ENCODE measurements at regions not wholly inside any gene's neighbourhood (a gene's known extent, or its start where the extent isn't known, plus 50 kb on each side); places are given as distances from the start of the nearest gene placed in this dataset.

DNA sequence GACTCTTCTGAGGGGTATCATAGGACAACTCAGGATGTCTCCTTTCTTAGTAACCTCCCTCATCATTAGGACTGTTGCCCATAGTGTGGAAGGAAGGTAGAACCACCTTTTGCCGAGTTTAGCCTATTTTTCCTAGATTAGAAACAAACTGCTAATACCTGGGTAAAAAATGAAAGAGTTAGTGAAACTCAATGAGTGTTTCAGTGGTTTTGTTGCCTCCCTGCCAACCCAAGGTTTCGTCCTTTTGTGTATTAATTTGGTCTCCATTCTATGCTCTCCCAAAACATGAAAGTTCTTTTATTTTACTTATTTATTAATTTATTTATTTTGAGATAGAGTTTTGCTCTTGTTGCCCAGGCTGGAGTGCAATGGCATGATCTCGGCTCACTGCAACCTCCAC, 174.9 kb upstream of the KCNJ16 start:
- H3K4me1 ChIP-seq (ENCODE audit: control insufficient read depth in 1 of 2, insufficient read depth in 2 of 2, low read depth in 1 of 2, low read length in 1 of 2): peaks cover 0 to 5% of the 10 kb centered on the region in 2 experiments; a peak in 1 of 4 replicates
- 71% methylated on average over 3 of the region's 3 CpGs for WGBS (ENCODE audit: low lambda C conversion rate)
- no peaks in the 10 kb centered on the region for H4K20me1 ChIP-seq (ENCODE audit: insufficient read depth)
- H3K4me2 ChIP-seq: no peak overlapping the region
- no peak overlapping the region for H3K4me3 ChIP-seq (ENCODE audit: low read depth in 2 of 2, low read length in 1 of 2)
- no peaks in the 10 kb centered on the region for H3F3A ChIP-seq (replicated peaks; ENCODE audit: insufficient read depth)
- H3K36me3 ChIP-seq (replicated peaks in 1 of 2; ENCODE audit: control insufficient read depth in 1 of 2, insufficient read depth in 2 of 2, low read length in 1 of 2): no peaks in the 10 kb centered on the region
- no peaks in the 10 kb centered on the region for H3K79me2 ChIP-seq (ENCODE audit: insufficient read depth)
- H3K9me2 ChIP-seq: no peaks in the 10 kb centered on the region
- no peaks in the 10 kb centered on the region for H3K27me3 ChIP-seq (ENCODE audit: insufficient read depth)
- ChIA-PET CTCF (no interaction called here), POLR2A (no interaction called here)
- H3K9me3 ChIP-seq: no peaks in the 10 kb centered on the region
- DNase-seq: no peak
- TF ChIP-seq RFX5 (IDR thresholded peaks at IDR 0.05; ENCODE audit: low read length): no peak
- no peak for TF ChIP-seq REST (IDR thresholded peaks at IDR 0.05; ENCODE audit: low read depth, low read length)
- TF ChIP-seq MXI1 (IDR thresholded peaks at IDR 0.05; ENCODE audit: low read depth, low read length): no peak
- TF ChIP-seq PBX3 (IDR thresholded peaks at IDR 0.05): no peak
- no peak for TF ChIP-seq ZBTB33 (IDR thresholded peaks at IDR 0.05; ENCODE audit: borderline replicate concordance, low read depth)
- TF ChIP-seq TAF1 (IDR thresholded peaks at IDR 0.05; ENCODE audit: borderline replicate concordance, low read depth, low read length): no peak
- TF ChIP-seq NFIC (IDR thresholded peaks at IDR 0.05; ENCODE audit: borderline replicate concordance): no peak
- no peak for TF ChIP-seq POLR2AphosphoS5 (IDR thresholded peaks at IDR 0.05; ENCODE audit: low read depth, low read length)
- no peak for TF ChIP-seq RAD21 (IDR thresholded peaks at IDR 0.05; ENCODE audit: low read length)
- TF ChIP-seq SIN3A (IDR thresholded peaks at IDR 0.05; ENCODE audit: borderline replicate concordance, low read depth, low read length): no peak
- no peak for TF ChIP-seq EP300 (IDR thresholded peaks at IDR 0.05; ENCODE audit: borderline replicate concordance in 1 of 2, low read depth in 1 of 2, low read length in 1 of 2)
- no peak for TF ChIP-seq GATA2 (CRISPR knock-in tag; IDR thresholded peaks at IDR 0.05)
- no peak for TF ChIP-seq FOSL2 (IDR thresholded peaks at IDR 0.05; ENCODE audit: borderline replicate concordance, low read depth)
- TF ChIP-seq EZH2phosphoT487 (IDR thresholded peaks at IDR 0.05; ENCODE audit: borderline replicate concordance, low read depth): no peak
- no peak for TF ChIP-seq RXRA (IDR thresholded peaks at IDR 0.05; ENCODE audit: borderline replicate concordance, low read depth)
- no peak for TF ChIP-seq YY1 (IDR thresholded peaks at IDR 0.05; ENCODE audit: low read depth)
- TF ChIP-seq ELF1 (IDR thresholded peaks at IDR 0.05): no peak
- TF ChIP-seq, protein P1, sequence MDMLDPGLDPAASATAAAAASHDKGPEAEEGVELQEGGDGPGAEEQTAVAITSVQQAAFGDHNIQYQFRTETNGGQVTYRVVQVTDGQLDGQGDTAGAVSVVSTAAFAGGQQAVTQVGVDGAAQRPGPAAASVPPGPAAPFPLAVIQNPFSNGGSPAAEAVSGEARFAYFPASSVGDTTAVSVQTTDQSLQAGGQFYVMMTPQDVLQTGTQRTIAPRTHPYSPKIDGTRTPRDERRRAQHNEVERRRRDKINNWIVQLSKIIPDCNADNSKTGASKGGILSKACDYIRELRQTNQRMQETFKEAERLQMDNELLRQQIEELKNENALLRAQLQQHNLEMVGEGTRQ (IDR thresholded peaks at IDR 0.05; ENCODE audit: borderline replicate concordance, low read depth, low read length): no peak
- no peak for TF ChIP-seq TEAD4 (IDR thresholded peaks at IDR 0.05; ENCODE audit: borderline replicate concordance, insufficient read depth)
- no peak for TF ChIP-seq FOXJ3 (CRISPR knock-in tag; IDR thresholded peaks at IDR 0.05)
- H3K9ac ChIP-seq: no peak overlapping the region
- H3K27ac ChIP-seq (ENCODE audit: low read depth in 2 of 2, low read length in 1 of 2): no peak overlapping the region
- H2AFZ ChIP-seq (ENCODE audit: low read depth): no peak overlapping the region

Data from SK-N-SH (cell line).